ENCODE measurements at regions not wholly inside any gene's neighbourhood (a gene's known extent, or its start where the extent isn't known, plus 50 kb on each side); places are given as distances from the start of the nearest gene placed in this dataset.

- no peak for ATAC-seq
- Histone ChIP-seq H3K27ac (no peak overlapping the region), H3K36me3 (no peaks in the 10 kb centered on the region), H3K4me1 (no peaks in the 10 kb centered on the region), H3K27me3 (no peaks in the 10 kb centered on the region), H3K9me3 (no peaks in the 10 kb centered on the region), H3K4me3 (no peak overlapping the region)
- TF ChIP-seq CTCF (IDR thresholded peaks at IDR 0.05) = no peak
- no peak for DNase-seq
- intact Hi-C loops (cut with DNase I) = no loop called here
Measured at GRCh38 chrX:7316887-7317286, 168.9 kb upstream of the PUDP start.

- no peak overlapping the region for H3K27ac ChIP-seq
- H3K9me3 ChIP-seq = no peaks in the 10 kb centered on the region
- no peak overlapping the region for H3K4me3 ChIP-seq
- TF ChIP-seq CTCF (IDR thresholded peaks at IDR 0.05) = no peak
- no peaks in the 10 kb centered on the region for H3K4me1 ChIP-seq
- H3K36me3 ChIP-seq = no peaks in the 10 kb centered on the region
- H3K27me3 ChIP-seq = no peaks in the 10 kb centered on the region
- DNase-seq = no peak
- intact Hi-C loops (cut with DNase I) = no loop called here
- no peak for ATAC-seq
Measured at GRCh38 chrX:7316280-7316679, 168.3 kb upstream of the PUDP start.

GRCh38 chrX:7314425-7314824 lies 166.5 kb upstream of the PUDP start:
- intact Hi-C loops (cut with DNase I) = no loop called here
- DNase-seq (no peak), ATAC-seq (no peak)
- Histone ChIP-seq H3K36me3 (no peaks in the 10 kb centered on the region), H3K4me3 (no peak overlapping the region), H3K4me1 (no peaks in the 10 kb centered on the region), H3K27ac (no peak overlapping the region), H3K9me3 (no peaks in the 10 kb centered on the region), H3K27me3 (no peaks in the 10 kb centered on the region)
- TF ChIP-seq CTCF (IDR thresholded peaks at IDR 0.05) = no peak

- TF ChIP-seq CTCF (IDR thresholded peaks at IDR 0.05) = no peak
- DNase-seq (no peak), ATAC-seq (no peak)
- Histone ChIP-seq H3K9me3 (no peaks in the 10 kb centered on the region), H3K27ac (no peak overlapping the region), H3K4me3 (no peak overlapping the region), H3K4me1 (no peaks in the 10 kb centered on the region), H3K27me3 (no peaks in the 10 kb centered on the region), H3K36me3 (no peaks in the 10 kb centered on the region)
- intact Hi-C loops (cut with DNase I) = no loop called here
Measured at GRCh38 chrX:7307720-7308119, 159.8 kb upstream of the PUDP start.

- H3K4me3 ChIP-seq = no peak overlapping the region
- DNase-seq (no peak), ATAC-seq (no peak)
- intact Hi-C loops (cut with DNase I) = no loop called here
- H3K4me1 ChIP-seq = no peaks in the 10 kb centered on the region
- no peaks in the 10 kb centered on the region for H3K9me3 ChIP-seq
- H3K36me3 ChIP-seq = no peaks in the 10 kb centered on the region
- H3K27me3 ChIP-seq = no peaks in the 10 kb centered on the region
- H3K27ac ChIP-seq = no peak overlapping the region
- no peak for TF ChIP-seq CTCF (IDR thresholded peaks at IDR 0.05)
Measured at GRCh38 chrX:7294483-7294882, 146.5 kb upstream of the PUDP start.

GRCh38 chrX:7286168-7286837 lies 138.3 kb upstream of the PUDP start:
- Histone ChIP-seq H3K27ac (no peak overlapping the region), H3K4me1 (no peaks in the 10 kb centered on the region), H3K4me3 (no peak overlapping the region), H3K36me3 (no peaks in the 10 kb centered on the region), H3K9me3 (no peaks in the 10 kb centered on the region), H3K27me3 (no peaks in the 10 kb centered on the region)
- TF ChIP-seq CTCF (IDR thresholded peaks at IDR 0.05) = no peak
- no peak for DNase-seq
- intact Hi-C loops (cut with DNase I) = no loop called here
- no peak for ATAC-seq

Data from upper lobe of right lung (tissue), 1 donor.